ENCODE measurements at regions not wholly inside any gene's neighbourhood (a gene's known extent, or its start where the extent isn't known, plus 50 kb on each side); places are given as distances from the start of the nearest gene placed in this dataset.

- Histone ChIP-seq H3K4me2 (ENCODE audit: extremely low read depth, insufficient read depth, low read length) (no peak overlapping the region), H3K9ac (ENCODE audit: insufficient read depth, low read length) (no peak overlapping the region), H4K20me1 (ENCODE audit: control insufficient read depth, extremely low read depth, insufficient read depth, low read length) (no peaks in the 10 kb centered on the region), H3K4me3 (replicated peaks in 1 of 4; ENCODE audit: control extremely low read depth in 1 of 4, insufficient read depth in 1 of 4, low read depth in 3 of 4, low read length in 4 of 4) (no peak overlapping the region), H3K36me3 (ENCODE audit: control insufficient read depth, insufficient read depth, low read length) (no peaks in the 10 kb centered on the region), H3K9me3 (ENCODE audit: control insufficient read depth, insufficient read depth, low read depth, low read length) (no peaks in the 10 kb centered on the region), H3K4me1 (ENCODE audit: control insufficient read depth, extremely low read depth, insufficient read depth, low read length) (peaks cover 7% of the 10 kb centered on the region), H2AFZ (ENCODE audit: low read length) (no peak overlapping the region), H3K79me2 (ENCODE audit: control insufficient read depth, insufficient read depth, low read length) (no peaks in the 10 kb centered on the region), H3K27me3 (ENCODE audit: control insufficient read depth, insufficient read depth, low read length) (no peaks in the 10 kb centered on the region), H3K27ac (ENCODE audit: insufficient read depth, low read length) (no peak overlapping the region)
- DNase-seq (ENCODE audit: low read depth in 2 of 2), result no peak
- TF ChIP-seq CTCF (conservative IDR thresholded peaks at IDR 0.05 in 1 of 2, IDR thresholded peaks at IDR 0.05 in 1 of 2; ENCODE audit: low read depth in 1 of 2, low read length in 2 of 2), result no peak
- no peak for TF ChIP-seq EZH2 (IDR thresholded peaks at IDR 0.05; ENCODE audit: low read length, missing control alignments)
Observed at GRCh38 chr16:66054095-66054494, 312.4 kb upstream of the CDH5 start.

GRCh38 chr16:66052745-66053144, 313.7 kb upstream of the CDH5 start:
- no peaks in the 10 kb centered on the region for H4K20me1 ChIP-seq (ENCODE audit: control insufficient read depth, extremely low read depth, insufficient read depth, low read length)
- no peaks in the 10 kb centered on the region for H3K36me3 ChIP-seq (ENCODE audit: control insufficient read depth, insufficient read depth, low read length)
- no peaks in the 10 kb centered on the region for H3K27me3 ChIP-seq (ENCODE audit: control insufficient read depth, insufficient read depth, low read length)
- H3K27ac ChIP-seq (ENCODE audit: insufficient read depth, low read length), result no peak overlapping the region
- TF ChIP-seq CTCF (conservative IDR thresholded peaks at IDR 0.05 in 1 of 2, IDR thresholded peaks at IDR 0.05 in 1 of 2; ENCODE audit: low read depth in 1 of 2, low read length in 2 of 2) (no peak), EZH2 (IDR thresholded peaks at IDR 0.05; ENCODE audit: low read length, missing control alignments) (no peak)
- H3K4me3 ChIP-seq (replicated peaks in 1 of 4; ENCODE audit: control extremely low read depth in 1 of 4, insufficient read depth in 1 of 4, low read depth in 3 of 4, low read length in 4 of 4), result no peak overlapping the region
- H3K9ac ChIP-seq (ENCODE audit: insufficient read depth, low read length), result no peak overlapping the region
- no peak overlapping the region for H2AFZ ChIP-seq (ENCODE audit: low read length)
- peaks cover 3% of the 10 kb centered on the region for H3K4me1 ChIP-seq (ENCODE audit: control insufficient read depth, extremely low read depth, insufficient read depth, low read length)
- H3K9me3 ChIP-seq (ENCODE audit: control insufficient read depth, insufficient read depth, low read depth, low read length), result no peaks in the 10 kb centered on the region
- DNase-seq (ENCODE audit: low read depth in 2 of 2), result peak in 1 of 2 donors; percentile 31
- no peak overlapping the region for H3K4me2 ChIP-seq (ENCODE audit: extremely low read depth, insufficient read depth, low read length)
- H3K79me2 ChIP-seq (ENCODE audit: control insufficient read depth, insufficient read depth, low read length), result no peaks in the 10 kb centered on the region

- H3K4me3 ChIP-seq (replicated peaks in 1 of 4; ENCODE audit: control extremely low read depth in 1 of 4, insufficient read depth in 1 of 4, low read depth in 3 of 4, low read length in 4 of 4), result no peak overlapping the region
Observed at GRCh38 chr16:66050991-66051390, 315.5 kb upstream of the CDH5 start.

More at GRCh38 chr16:66050991-66051390, 315.5 kb upstream of the CDH5 start:
- Histone ChIP-seq H3K27me3 (ENCODE audit: control insufficient read depth, insufficient read depth, low read length) (no peaks in the 10 kb centered on the region), H2AFZ (ENCODE audit: low read length) (no peak overlapping the region), H3K4me2 (ENCODE audit: extremely low read depth, insufficient read depth, low read length) (no peak overlapping the region), H3K9ac (ENCODE audit: insufficient read depth, low read length) (no peak overlapping the region), H3K36me3 (ENCODE audit: control insufficient read depth, insufficient read depth, low read length) (no peaks in the 10 kb centered on the region), H3K4me1 (ENCODE audit: control insufficient read depth, extremely low read depth, insufficient read depth, low read length) (no peaks in the 10 kb centered on the region), H3K27ac (ENCODE audit: insufficient read depth, low read length) (no peak overlapping the region), H3K79me2 (ENCODE audit: control insufficient read depth, insufficient read depth, low read length) (no peaks in the 10 kb centered on the region), H4K20me1 (ENCODE audit: control insufficient read depth, extremely low read depth, insufficient read depth, low read length) (no peaks in the 10 kb centered on the region), H3K9me3 (ENCODE audit: control insufficient read depth, insufficient read depth, low read depth, low read length) (no peaks in the 10 kb centered on the region)
- TF ChIP-seq CTCF (conservative IDR thresholded peaks at IDR 0.05 in 1 of 2, IDR thresholded peaks at IDR 0.05 in 1 of 2; ENCODE audit: low read depth in 1 of 2, low read length in 2 of 2) (no peak), EZH2 (IDR thresholded peaks at IDR 0.05; ENCODE audit: low read length, missing control alignments) (no peak)
- DNase-seq (ENCODE audit: low read depth in 2 of 2), result no peak
